Tibial nerve (tissue), 4 donors: ENCODE measurements at regions not wholly inside any gene's neighbourhood (a gene's known extent, or its start where the extent isn't known, plus 50 kb on each side); places are given as distances from the start of the nearest gene placed in this dataset.

Experiments
- DNase-seq, 2 donors: peaks; one replicate each; pipeline ENCODE4 v3.0.0-alpha.2; 2019; ENCODE audit warnings: low spot score in 2 of 2
- H3K27ac ChIP-seq, 4 donors: fragments of 200-600 bp; sonication (generic) in 3 of 4; one replicate each; pipeline ENCODE4 v1.5.1; 2017 to 2019; ENCODE audit warnings: mild to moderate bottlenecking in 1 of 4
- H3K27me3 ChIP-seq, 2 donors: fragments of 200-600 bp; sonication (generic) in 1 of 2; one replicate each; pipeline versions ENCODE4 v1.5.1 to v1.6.0; 2017 to 2019
- H3K36me3 ChIP-seq, 3 donors: fragments of 200-600 bp; sonication (generic); one replicate each; pipeline ENCODE4 v1.5.1; 2018 to 2019
- H3K4me1 ChIP-seq, 4 donors: fragments of 200-600 bp; sonication (generic) in 3 of 4; one replicate each; pipeline ENCODE4 v1.5.1; 2017 to 2019
- H3K4me3 ChIP-seq, 4 donors: fragments of 200-600 bp; sonication (generic) in 3 of 4; one replicate each; pipeline ENCODE4 v1.5.1; 2017 to 2019; ENCODE audit warnings: mild to moderate bottlenecking in 1 of 4, moderate library complexity in 1 of 4
- H3K9me3 ChIP-seq, 4 donors: fragments of 200-600 bp; sonication (generic) in 3 of 4; one replicate each; pipeline ENCODE4 v1.5.1; 2017 to 2019
- EP300 ChIP-seq, 2 donors: sonication (generic); formaldehyde crosslinking; IDR thresholded peaks; one replicate each; pipeline ENCODE4 v1.6.1; 2017; ENCODE audit warnings: antibody characterized with exemption in 2 of 2, mild to moderate bottlenecking in 1 of 2
- POLR2A ChIP-seq, 2 donors: fragments of 450-650 bp; IDR thresholded peaks; one replicate each; pipeline ENCODE4 v1.6.1; 2017; ENCODE audit warnings: antibody characterized with exemption in 2 of 2, mild to moderate bottlenecking in 2 of 2, moderate library complexity in 2 of 2
- WGBS, 2 donors: methylation state at CpG; one replicate each; pipeline ENCODE4 v1.1.5; 2018; 5-methylcytosine and 5-hydroxymethylcytosine counted together
- TF ChIP-seq, protein P1 (sequence below), 5 experiments: fragments of 200-600 bp in 3 of 5; fragments of 450-650 bp in 2 of 5; sonication (generic) in 3 of 5; IDR thresholded peaks; one replicate each; pipeline ENCODE4 v1.5.1; 2016 to 2019; ENCODE audit warnings: antibody characterized with exemption in 5 of 5, mild to moderate bottlenecking in 3 of 5, moderate library complexity in 2 of 5

- TF ChIP-seq POLR2A (IDR thresholded peaks at IDR 0.05): no peak
- TF ChIP-seq, protein P1, sequence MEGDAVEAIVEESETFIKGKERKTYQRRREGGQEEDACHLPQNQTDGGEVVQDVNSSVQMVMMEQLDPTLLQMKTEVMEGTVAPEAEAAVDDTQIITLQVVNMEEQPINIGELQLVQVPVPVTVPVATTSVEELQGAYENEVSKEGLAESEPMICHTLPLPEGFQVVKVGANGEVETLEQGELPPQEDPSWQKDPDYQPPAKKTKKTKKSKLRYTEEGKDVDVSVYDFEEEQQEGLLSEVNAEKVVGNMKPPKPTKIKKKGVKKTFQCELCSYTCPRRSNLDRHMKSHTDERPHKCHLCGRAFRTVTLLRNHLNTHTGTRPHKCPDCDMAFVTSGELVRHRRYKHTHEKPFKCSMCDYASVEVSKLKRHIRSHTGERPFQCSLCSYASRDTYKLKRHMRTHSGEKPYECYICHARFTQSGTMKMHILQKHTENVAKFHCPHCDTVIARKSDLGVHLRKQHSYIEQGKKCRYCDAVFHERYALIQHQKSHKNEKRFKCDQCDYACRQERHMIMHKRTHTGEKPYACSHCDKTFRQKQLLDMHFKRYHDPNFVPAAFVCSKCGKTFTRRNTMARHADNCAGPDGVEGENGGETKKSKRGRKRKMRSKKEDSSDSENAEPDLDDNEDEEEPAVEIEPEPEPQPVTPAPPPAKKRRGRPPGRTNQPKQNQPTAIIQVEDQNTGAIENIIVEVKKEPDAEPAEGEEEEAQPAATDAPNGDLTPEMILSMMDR (IDR thresholded peaks at IDR 0.05): no peak
- TF ChIP-seq EP300 (IDR thresholded peaks at IDR 0.05): no peak
- Histone ChIP-seq H3K4me3 (no peak overlapping the region), H3K27ac (no peak overlapping the region), H3K27me3 (no peaks in the 10 kb centered on the region), H3K9me3 (peaks cover 0 to 2% (median 0%) of the 10 kb centered on the region in 4 donors), H3K4me1 (peaks cover 0 to 3% (median 0%) of the 10 kb centered on the region in 4 donors), H3K36me3 (no peaks in the 10 kb centered on the region)
- no peak for DNase-seq
Measured at GRCh38 chr6:74971633-74972032, 234.2 kb downstream of the COL12A1 start.

- Histone ChIP-seq H3K27ac (no peak overlapping the region), H3K36me3 (no peaks in the 10 kb centered on the region), H3K4me3 (no peak overlapping the region), H3K9me3 (peaks cover 0 to 21% (median 0%) of the 10 kb centered on the region in 4 donors), H3K4me1 (no peaks in the 10 kb centered on the region), H3K27me3 (no peaks in the 10 kb centered on the region)
- no peak for TF ChIP-seq EP300 (IDR thresholded peaks at IDR 0.05)
- TF ChIP-seq, protein P1 (IDR thresholded peaks at IDR 0.05): no peak
- TF ChIP-seq POLR2A (IDR thresholded peaks at IDR 0.05): no peak
- WGBS, 2 donors: 40 to 46% methylated on average over 4 of the region's 4 CpGs
- DNase-seq: no peak
Measured at GRCh38 chr6:74969591-74970267, 236.1 kb downstream of the COL12A1 start.

DNA sequence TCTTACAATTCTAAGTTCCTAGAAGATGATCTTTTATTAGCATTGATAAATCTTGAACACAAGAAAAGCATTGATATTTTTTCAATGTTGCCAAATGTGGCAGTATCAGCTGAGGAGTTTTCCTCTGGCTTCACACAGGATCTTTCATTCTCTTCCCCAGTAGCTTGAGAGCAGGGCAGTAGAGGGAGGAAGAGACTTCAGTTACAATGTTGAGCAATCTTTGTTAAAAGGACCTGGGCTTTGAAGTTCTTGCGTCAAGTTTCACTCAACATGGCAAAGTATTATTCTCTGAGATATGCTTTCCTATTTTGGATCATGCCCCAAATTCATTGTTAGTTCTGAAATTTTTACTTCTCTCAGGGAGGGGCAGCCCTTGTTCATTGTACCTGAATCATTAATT lies 238.0 kb downstream of the COL12A1 start:
- H3K9me3 ChIP-seq: peaks cover 0 to 33% (median 0%) of the 10 kb centered on the region in 4 donors
- no peak for TF ChIP-seq EP300 (IDR thresholded peaks at IDR 0.05)
- TF ChIP-seq, protein P1 (IDR thresholded peaks at IDR 0.05): no peak
- TF ChIP-seq POLR2A (IDR thresholded peaks at IDR 0.05): no peak
- no peaks in the 10 kb centered on the region for H3K4me1 ChIP-seq
- no peak overlapping the region for H3K4me3 ChIP-seq
- WGBS, 2 donors: 81 to 92% methylated on average over 1 of the region's 1 CpG
- H3K36me3 ChIP-seq: no peaks in the 10 kb centered on the region
- no peak overlapping the region for H3K27ac ChIP-seq
- H3K27me3 ChIP-seq: no peaks in the 10 kb centered on the region
- no peak for DNase-seq

DNA sequence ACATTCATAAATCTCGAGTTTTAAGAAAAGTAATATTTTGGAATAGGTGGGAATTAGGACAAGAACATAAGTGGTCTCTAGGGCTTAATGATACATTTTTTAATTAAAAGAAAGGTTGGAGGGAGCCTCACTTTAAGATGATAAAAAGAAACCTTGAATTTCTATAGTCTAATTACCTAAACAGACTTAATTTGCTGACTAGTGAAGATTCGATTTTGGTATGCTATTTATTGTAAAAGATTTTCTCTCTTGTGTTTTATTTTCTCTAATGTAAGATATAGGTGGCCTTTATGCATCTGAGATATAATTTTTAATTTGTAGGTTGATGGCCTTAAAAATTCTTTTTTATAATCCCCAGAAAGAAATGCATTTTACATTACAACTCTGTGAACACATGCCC lies 239.1 kb downstream of the COL12A1 start:
- H3K27me3 ChIP-seq: no peaks in the 10 kb centered on the region
- no peak overlapping the region for H3K4me3 ChIP-seq
- no peak for DNase-seq
- no peak overlapping the region for H3K27ac ChIP-seq
- 93 to 96% methylated on average over 2 of the region's 2 CpGs for WGBS, 2 donors
- H3K4me1 ChIP-seq: no peaks in the 10 kb centered on the region
- H3K9me3 ChIP-seq: peaks cover 0 to 33% (median 0%) of the 10 kb centered on the region in 4 donors
- H3K36me3 ChIP-seq: no peaks in the 10 kb centered on the region
- TF ChIP-seq POLR2A (IDR thresholded peaks at IDR 0.05) (no peak), EP300 (IDR thresholded peaks at IDR 0.05) (no peak)
- TF ChIP-seq, protein P1 (IDR thresholded peaks at IDR 0.05): no peak

GRCh38 chr6:74964871-74965441 lies 240.9 kb downstream of the COL12A1 start:
- Histone ChIP-seq H3K36me3 (no peaks in the 10 kb centered on the region), H3K27ac (no peak overlapping the region), H3K9me3 (peaks cover 0 to 33% (median 0%) of the 10 kb centered on the region in 4 donors), H3K4me1 (no peaks in the 10 kb centered on the region), H3K4me3 (no peak overlapping the region), H3K27me3 (no peaks in the 10 kb centered on the region)
- 79 to 81% methylated on average over 2 of the region's 2 CpGs for WGBS, 2 donors
- TF ChIP-seq EP300 (IDR thresholded peaks at IDR 0.05): no peak
- TF ChIP-seq, protein P1 (IDR thresholded peaks at IDR 0.05): no peak
- no peak for DNase-seq
